ENCODE measurements at regions not wholly inside any gene's neighbourhood (a gene's known extent, or its start where the extent isn't known, plus 50 kb on each side); places are given as distances from the start of the nearest gene placed in this dataset.

DNA sequence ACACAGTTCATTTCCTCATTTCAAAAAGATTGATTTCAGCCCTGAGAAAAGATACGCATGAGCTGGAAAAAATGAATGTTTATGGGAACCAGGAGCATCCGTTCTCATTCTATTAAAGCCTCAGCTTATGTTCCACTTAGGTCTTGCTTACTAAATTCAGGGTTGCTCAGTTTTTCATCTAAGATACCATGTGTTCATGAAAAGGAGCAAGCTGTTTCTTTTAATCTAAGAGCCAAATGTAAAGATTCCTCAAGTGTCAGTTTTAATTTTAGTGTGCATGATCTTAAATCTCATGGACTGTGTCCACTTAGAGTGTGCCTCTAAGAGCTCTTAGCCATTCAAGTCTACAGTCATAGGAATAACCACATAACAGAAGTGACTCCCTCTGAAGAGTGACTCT is 141.5 kb upstream of the ARHGAP42 start:
- no peaks in the 10 kb centered on the region for H3K9me3 ChIP-seq (ENCODE audit: control insufficient read depth, low read length)
- H3K4me3 ChIP-seq (ENCODE audit: low read length) = no peak overlapping the region
- no peaks in the 10 kb centered on the region for H3K4me1 ChIP-seq (ENCODE audit: control insufficient read depth, insufficient read depth, low read length)
- no peaks in the 10 kb centered on the region for H3K27me3 ChIP-seq (ENCODE audit: control insufficient read depth, insufficient read depth, low read length)
- no peaks in the 10 kb centered on the region for H3K36me3 ChIP-seq (ENCODE audit: control insufficient read depth, insufficient read depth, low read length)
- no peak overlapping the region for H3K9ac ChIP-seq (ENCODE audit: low read length)

GRCh38 chr11:100545970-100546369 is 141.1 kb upstream of the ARHGAP42 start:
- H3K27me3 ChIP-seq (ENCODE audit: control insufficient read depth, insufficient read depth, low read length) = no peaks in the 10 kb centered on the region
- H3K9me3 ChIP-seq (ENCODE audit: control insufficient read depth, low read length) = no peaks in the 10 kb centered on the region
- H3K4me3 ChIP-seq (ENCODE audit: low read length) = no peak overlapping the region
- H3K36me3 ChIP-seq (ENCODE audit: control insufficient read depth, insufficient read depth, low read length) = no peaks in the 10 kb centered on the region
- no peak overlapping the region for H3K9ac ChIP-seq (ENCODE audit: low read length)
- H3K4me1 ChIP-seq (ENCODE audit: control insufficient read depth, insufficient read depth, low read length) = no peaks in the 10 kb centered on the region

GRCh38 chr11:100546714-100547113 is 140.4 kb upstream of the ARHGAP42 start:
- no peaks in the 10 kb centered on the region for H3K9me3 ChIP-seq (ENCODE audit: control insufficient read depth, low read length)
- no peak overlapping the region for H3K9ac ChIP-seq (ENCODE audit: low read length)
- H3K4me3 ChIP-seq (ENCODE audit: low read length) = no peak overlapping the region
- no peaks in the 10 kb centered on the region for H3K36me3 ChIP-seq (ENCODE audit: control insufficient read depth, insufficient read depth, low read length)
- H3K27me3 ChIP-seq (ENCODE audit: control insufficient read depth, insufficient read depth, low read length) = no peaks in the 10 kb centered on the region
- no peaks in the 10 kb centered on the region for H3K4me1 ChIP-seq (ENCODE audit: control insufficient read depth, insufficient read depth, low read length)

- H3K36me3 ChIP-seq (ENCODE audit: control insufficient read depth, insufficient read depth, low read length) = no peaks in the 10 kb centered on the region
- no peaks in the 10 kb centered on the region for H3K9me3 ChIP-seq (ENCODE audit: control insufficient read depth, low read length)
- H3K9ac ChIP-seq (ENCODE audit: low read length) = no peak overlapping the region
- no peaks in the 10 kb centered on the region for H3K4me1 ChIP-seq (ENCODE audit: control insufficient read depth, insufficient read depth, low read length)
- H3K27me3 ChIP-seq (ENCODE audit: control insufficient read depth, insufficient read depth, low read length) = no peaks in the 10 kb centered on the region
- no peak overlapping the region for H3K4me3 ChIP-seq (ENCODE audit: low read length)
Measured at GRCh38 chr11:100550298-100550697, 136.8 kb upstream of the ARHGAP42 start.

- Histone ChIP-seq H3K36me3 (ENCODE audit: control insufficient read depth, insufficient read depth, low read length) (no peaks in the 10 kb centered on the region), H3K27me3 (ENCODE audit: control insufficient read depth, insufficient read depth, low read length) (no peaks in the 10 kb centered on the region), H3K9me3 (ENCODE audit: control insufficient read depth, low read length) (no peaks in the 10 kb centered on the region), H3K4me3 (ENCODE audit: low read length) (no peak overlapping the region), H3K9ac (ENCODE audit: low read length) (no peak overlapping the region), H3K4me1 (ENCODE audit: control insufficient read depth, insufficient read depth, low read length) (no peaks in the 10 kb centered on the region)
Measured at GRCh38 chr11:100550912-100551632, 136.0 kb upstream of the ARHGAP42 start.

DNA sequence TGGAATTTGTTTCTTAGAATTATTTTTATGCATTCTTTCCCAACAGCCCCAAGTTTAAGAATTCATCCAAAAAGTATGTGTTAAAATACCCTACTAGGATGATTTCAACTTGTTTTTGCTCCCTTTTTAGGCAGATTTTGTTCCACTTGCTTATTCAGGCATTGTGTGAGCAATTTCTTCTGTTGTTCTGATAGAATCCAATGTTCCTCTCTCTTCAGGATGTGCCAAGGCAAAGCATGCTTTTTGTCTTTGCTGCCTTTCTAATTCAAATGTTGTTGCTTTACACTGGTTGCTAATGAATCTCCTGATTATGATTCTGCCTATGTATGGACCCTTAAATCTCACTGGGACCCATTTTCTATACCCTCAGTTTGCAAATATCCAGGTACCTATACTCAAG is 131.2 kb upstream of the ARHGAP42 start:
- no peaks in the 10 kb centered on the region for H3K4me1 ChIP-seq (ENCODE audit: control insufficient read depth, insufficient read depth, low read length)
- H3K36me3 ChIP-seq (ENCODE audit: control insufficient read depth, insufficient read depth, low read length) = no peaks in the 10 kb centered on the region
- no peaks in the 10 kb centered on the region for H3K27me3 ChIP-seq (ENCODE audit: control insufficient read depth, insufficient read depth, low read length)
- H3K9me3 ChIP-seq (ENCODE audit: control insufficient read depth, low read length) = no peaks in the 10 kb centered on the region
- H3K9ac ChIP-seq (ENCODE audit: low read length) = no peak overlapping the region
- H3K4me3 ChIP-seq (ENCODE audit: low read length) = no peak overlapping the region

DNA sequence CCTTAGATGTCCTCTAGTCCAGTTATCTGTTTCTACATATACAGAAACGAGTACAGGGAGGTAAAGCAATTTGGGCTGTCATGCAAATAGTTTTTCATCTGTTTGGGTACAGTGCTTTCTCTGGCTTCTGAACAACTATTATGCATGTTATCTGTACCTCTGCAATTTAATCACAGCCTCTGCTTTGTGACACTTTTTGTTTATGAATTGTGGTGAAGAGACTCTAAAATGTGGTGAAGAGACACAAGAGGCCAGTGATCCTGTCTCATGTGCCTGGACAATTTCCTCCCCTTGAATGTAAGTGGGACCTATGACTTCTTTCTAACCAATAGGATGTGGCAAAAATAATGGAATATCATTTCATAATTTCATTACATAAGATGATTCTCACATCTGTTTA is 130.3 kb upstream of the ARHGAP42 start:
- no peaks in the 10 kb centered on the region for H3K9me3 ChIP-seq (ENCODE audit: control insufficient read depth, low read length)
- no peak overlapping the region for H3K9ac ChIP-seq (ENCODE audit: low read length)
- H3K27me3 ChIP-seq (ENCODE audit: control insufficient read depth, insufficient read depth, low read length) = no peaks in the 10 kb centered on the region
- no peaks in the 10 kb centered on the region for H3K4me1 ChIP-seq (ENCODE audit: control insufficient read depth, insufficient read depth, low read length)
- no peak overlapping the region for H3K4me3 ChIP-seq (ENCODE audit: low read length)
- no peaks in the 10 kb centered on the region for H3K36me3 ChIP-seq (ENCODE audit: control insufficient read depth, insufficient read depth, low read length)

GRCh38 chr11:100557830-100558611 is 129.1 kb upstream of the ARHGAP42 start:
- Histone ChIP-seq H3K9ac (ENCODE audit: low read length) (no peak overlapping the region), H3K4me1 (ENCODE audit: control insufficient read depth, insufficient read depth, low read length) (no peaks in the 10 kb centered on the region), H3K27me3 (ENCODE audit: control insufficient read depth, insufficient read depth, low read length) (no peaks in the 10 kb centered on the region), H3K9me3 (ENCODE audit: control insufficient read depth, low read length) (no peaks in the 10 kb centered on the region), H3K36me3 (ENCODE audit: control insufficient read depth, insufficient read depth, low read length) (no peaks in the 10 kb centered on the region), H3K4me3 (ENCODE audit: low read length) (no peak overlapping the region)

DNA sequence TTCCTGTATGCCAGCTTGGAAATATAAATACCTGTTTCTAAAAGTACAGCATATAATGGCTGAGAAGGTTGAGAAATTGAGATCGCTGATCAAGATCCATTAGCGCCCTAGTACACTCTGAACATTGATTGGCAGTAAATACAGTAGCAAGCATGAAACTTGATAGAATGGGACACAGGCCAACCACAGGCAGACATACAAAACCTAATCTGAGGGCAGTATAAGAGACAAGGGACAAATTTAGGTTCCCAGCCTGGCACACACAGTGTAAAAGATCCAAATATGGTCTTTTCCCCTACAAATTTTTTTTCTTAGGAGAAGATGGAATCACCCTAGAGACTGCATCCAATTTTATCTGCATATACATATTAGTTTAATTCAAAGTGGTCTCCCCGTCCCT is 126.5 kb upstream of the ARHGAP42 start:
- H3K4me3 ChIP-seq (ENCODE audit: low read length) = no peak overlapping the region
- no peaks in the 10 kb centered on the region for H3K27me3 ChIP-seq (ENCODE audit: control insufficient read depth, insufficient read depth, low read length)

DNA sequence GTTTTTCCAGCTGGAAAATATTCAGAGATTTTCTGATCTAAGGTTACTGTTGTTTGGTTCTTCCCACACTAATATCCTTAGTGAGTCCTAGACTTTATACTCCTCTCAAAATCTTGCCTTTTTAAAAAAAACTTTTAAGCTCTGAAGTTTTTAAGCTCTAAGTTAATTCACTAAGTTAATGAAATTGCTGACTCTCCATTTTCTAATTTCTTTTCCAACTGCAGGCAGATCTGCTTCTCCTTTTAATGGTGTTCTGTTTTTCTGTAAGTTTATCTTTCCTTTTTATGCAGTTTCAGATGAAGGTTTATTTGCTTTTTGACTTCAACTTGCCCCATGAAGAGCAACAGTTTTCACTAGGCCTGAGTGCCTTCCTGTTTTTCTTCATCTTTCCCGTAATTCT is 125.8 kb upstream of the ARHGAP42 start:
- Histone ChIP-seq H3K4me1 (ENCODE audit: control insufficient read depth, insufficient read depth, low read length) (no peaks in the 10 kb centered on the region), H3K27me3 (ENCODE audit: control insufficient read depth, insufficient read depth, low read length) (no peaks in the 10 kb centered on the region), H3K9ac (ENCODE audit: low read length) (no peak overlapping the region)

More for the DNA sequence above, 126.5 kb upstream of the ARHGAP42 start:
- Histone ChIP-seq H3K36me3 (ENCODE audit: control insufficient read depth, insufficient read depth, low read length) (no peaks in the 10 kb centered on the region), H3K9me3 (ENCODE audit: control insufficient read depth, low read length) (no peaks in the 10 kb centered on the region), H3K4me1 (ENCODE audit: control insufficient read depth, insufficient read depth, low read length) (no peaks in the 10 kb centered on the region), H3K9ac (ENCODE audit: low read length) (no peak overlapping the region)

DNA sequence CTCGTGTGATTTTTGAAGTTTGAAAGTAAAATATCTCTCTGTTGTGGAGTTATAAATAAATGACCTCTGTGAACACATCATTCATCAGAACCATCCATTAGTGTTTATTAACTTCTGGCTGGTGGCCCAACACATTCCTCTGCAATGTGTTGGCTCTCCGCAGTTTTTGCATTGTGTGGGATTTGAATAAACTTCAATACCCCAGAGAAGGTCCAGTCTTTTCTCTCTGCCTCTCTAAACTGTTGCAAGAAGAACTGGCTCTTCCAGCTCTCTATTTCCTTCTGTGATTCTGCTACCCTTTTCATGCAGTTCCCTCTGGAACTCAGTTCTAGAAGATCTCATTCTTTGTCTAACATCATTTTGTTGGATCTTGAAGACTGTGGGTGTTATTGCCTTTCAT is 125.0 kb upstream of the ARHGAP42 start:
- no peaks in the 10 kb centered on the region for H3K27me3 ChIP-seq (ENCODE audit: control insufficient read depth, insufficient read depth, low read length)
- no peaks in the 10 kb centered on the region for H3K36me3 ChIP-seq (ENCODE audit: control insufficient read depth, insufficient read depth, low read length)
- H3K9ac ChIP-seq (ENCODE audit: low read length) = no peak overlapping the region
- no peak overlapping the region for H3K4me3 ChIP-seq (ENCODE audit: low read length)
- no peaks in the 10 kb centered on the region for H3K9me3 ChIP-seq (ENCODE audit: control insufficient read depth, low read length)
- H3K4me1 ChIP-seq (ENCODE audit: control insufficient read depth, insufficient read depth, low read length) = no peaks in the 10 kb centered on the region

More for the DNA sequence above, 125.8 kb upstream of the ARHGAP42 start:
- Histone ChIP-seq H3K4me3 (ENCODE audit: low read length) (no peak overlapping the region), H3K9me3 (ENCODE audit: control insufficient read depth, low read length) (no peaks in the 10 kb centered on the region), H3K36me3 (ENCODE audit: control insufficient read depth, insufficient read depth, low read length) (no peaks in the 10 kb centered on the region)

DNA sequence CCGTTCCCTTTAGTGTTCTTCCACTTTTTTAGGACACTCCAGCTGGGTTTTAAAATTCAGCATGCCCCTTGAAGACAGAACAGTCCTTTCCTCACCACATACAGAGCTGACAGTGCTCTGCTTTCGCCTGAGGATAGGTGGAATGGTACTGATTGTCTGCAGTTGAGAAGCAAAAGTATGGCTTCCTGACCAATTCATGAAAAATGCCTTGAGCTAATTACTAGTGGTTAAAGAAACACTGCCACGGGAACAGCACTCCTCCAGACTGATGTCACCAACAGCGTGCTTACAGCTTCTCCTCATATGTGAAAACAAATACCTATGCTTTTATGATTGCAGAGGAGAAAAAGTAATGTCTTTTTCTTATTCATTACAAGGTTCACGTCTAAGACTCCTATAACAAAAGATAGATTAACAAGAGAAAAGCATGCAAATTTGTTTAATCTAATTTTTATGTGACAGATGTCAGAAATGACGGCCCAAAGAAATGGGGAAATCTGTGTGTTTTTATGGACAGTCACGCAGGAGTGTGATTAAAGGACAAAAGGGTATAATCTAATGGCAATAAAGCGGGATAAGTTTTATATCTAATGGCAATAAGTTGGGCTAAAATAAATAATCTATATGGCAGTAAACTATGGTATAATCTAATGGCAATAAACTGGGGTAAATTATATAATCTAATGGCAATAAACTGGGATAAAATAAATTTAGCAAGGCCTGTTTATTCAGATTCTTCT is 123.4 kb upstream of the ARHGAP42 start:
- H3K9ac ChIP-seq (ENCODE audit: low read length) = no peak overlapping the region
- H3K4me3 ChIP-seq (ENCODE audit: low read length) = no peak overlapping the region
- H3K36me3 ChIP-seq (ENCODE audit: control insufficient read depth, insufficient read depth, low read length) = no peaks in the 10 kb centered on the region
- no peaks in the 10 kb centered on the region for H3K27me3 ChIP-seq (ENCODE audit: control insufficient read depth, insufficient read depth, low read length)
- no peaks in the 10 kb centered on the region for H3K4me1 ChIP-seq (ENCODE audit: control insufficient read depth, insufficient read depth, low read length)
- H3K9me3 ChIP-seq (ENCODE audit: control insufficient read depth, low read length) = no peaks in the 10 kb centered on the region
